ENCODE measurements at regions not wholly inside any gene's neighbourhood (a gene's known extent, or its start where the extent isn't known, plus 50 kb on each side); places are given as distances from the start of the nearest gene placed in this dataset.
"Not testable (repeated sequence)": the region's sequence is repeated elsewhere in the genome, so short reads cannot be mapped to it uniquely, and the experiment has no call there.

DNA sequence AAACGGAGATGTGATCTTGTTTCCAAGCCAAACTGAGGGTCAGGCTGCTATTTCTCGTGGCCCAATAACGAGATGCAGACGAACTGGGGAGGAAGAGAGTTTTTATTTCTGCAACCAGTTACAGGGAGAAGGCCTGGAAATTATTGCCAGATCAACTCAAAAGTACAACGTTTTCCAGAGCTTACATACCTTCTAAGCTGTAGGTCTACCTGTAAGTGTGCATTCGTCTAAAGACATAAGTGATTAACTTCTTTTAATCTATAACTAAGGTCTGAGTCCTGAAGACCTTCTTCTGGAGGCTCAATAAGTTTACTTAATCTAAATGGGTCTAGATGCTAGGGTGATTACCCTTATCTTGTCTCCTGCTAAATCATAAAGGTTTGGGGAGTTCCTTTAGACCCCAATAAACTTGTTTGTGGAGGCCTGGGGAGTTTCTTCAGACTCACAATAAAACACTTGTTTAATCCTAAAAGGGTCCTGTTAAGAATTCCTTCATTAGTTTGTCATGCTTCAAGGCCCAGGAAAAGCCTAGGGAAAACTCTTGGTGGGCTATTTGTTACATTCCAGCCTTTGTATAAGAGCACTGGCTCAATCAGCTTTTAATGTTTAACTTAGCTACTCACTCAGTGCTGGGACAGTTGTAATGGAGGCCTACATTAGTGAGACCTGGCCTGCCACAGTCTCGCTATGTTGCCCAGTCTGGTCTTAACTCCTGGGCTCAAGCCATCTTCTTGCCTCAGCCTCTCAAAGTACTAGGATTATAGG lies 58.5 kb downstream of the BMP15 start:
- H4K20me1 ChIP-seq (replicated peaks; ENCODE audit: control insufficient read depth, insufficient read depth, low read length); H3K9ac ChIP-seq (ENCODE audit: insufficient read depth in 1 of 2, low read depth in 2 of 2, low read length in 2 of 2); BruUV-seq (replicated peaks); H3K4me3 ChIP-seq; CTCF ChIA-PET (ENCODE audit: low intra/inter-chr PET ratio); H3K9me3 ChIP-seq (replicated peaks; ENCODE audit: control insufficient read depth, insufficient read depth, low read depth, low read length); in situ Hi-C loops (cut with MboI); FAIRE-seq; H2AFZ ChIP-seq (ENCODE audit: low read depth, low read length); H3K4me1 ChIP-seq (replicated peaks in 1 of 2; ENCODE audit: control insufficient read depth in 2 of 2, insufficient read depth in 2 of 2, low read length in 2 of 2); H3K4me2 ChIP-seq (ENCODE audit: insufficient read depth, low read length); H3K27ac ChIP-seq (ENCODE audit: extremely low read depth, low read depth, low read length); POLR2A ChIA-PET; intact Hi-C loops (cut with micrococcal nuclease); H3K9me1 ChIP-seq (ENCODE audit: control insufficient read depth, insufficient read depth, low read length); H3K36me3 ChIP-seq (ENCODE audit: control insufficient read depth, insufficient read depth, low read length); H3K79me2 ChIP-seq (ENCODE audit: control insufficient read depth, insufficient read depth, low read length); H3K27me3 ChIP-seq (ENCODE audit: control insufficient read depth in 2 of 2, insufficient read depth in 2 of 2, low read length in 2 of 2); DNase-seq (ENCODE audit: extremely low read depth in 1 of 4, low spot score in 3 of 4); ATAC-seq: not testable (repeated sequence)
- 0% methylated on average over 7 of the region's 7 CpGs for WGBS (ENCODE audit: insufficient coverage, low coverage, missing lambda C conversion rate)

DNA sequence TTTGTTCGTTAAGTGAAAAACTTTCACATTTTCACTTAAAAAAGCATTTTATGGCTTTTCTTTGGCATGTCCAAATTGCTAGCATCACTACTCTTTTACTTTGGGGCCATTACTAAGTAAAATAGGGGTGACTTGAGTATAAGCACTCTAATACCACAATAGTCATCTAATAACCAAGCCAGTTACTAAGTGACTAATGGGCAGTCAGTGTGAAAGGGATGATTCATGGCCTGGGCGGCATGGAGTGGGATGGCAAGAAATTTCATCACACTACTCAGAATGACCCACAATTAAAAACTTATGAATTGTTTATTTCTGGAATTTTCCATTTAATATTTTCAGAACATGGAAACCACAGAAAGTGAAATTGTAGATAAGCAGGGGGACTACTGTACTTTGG lies 60.9 kb downstream of the BMP15 start:
- H4K20me1 ChIP-seq (replicated peaks; ENCODE audit: control insufficient read depth, insufficient read depth, low read length) = no peaks in the 10 kb centered on the region
- ATAC-seq = no peak
- no peak overlapping the region for H3K27ac ChIP-seq (ENCODE audit: extremely low read depth, low read depth, low read length)
- H3K4me2 ChIP-seq (ENCODE audit: insufficient read depth, low read length) = no peak overlapping the region
- no TSS peak for BruUV-seq (replicated peaks)
- in situ Hi-C loops (cut with MboI) (no loop called here), intact Hi-C loops (cut with micrococcal nuclease) (no loop called here)
- no peaks in the 10 kb centered on the region for H3K4me1 ChIP-seq (replicated peaks in 1 of 2; ENCODE audit: control insufficient read depth in 2 of 2, insufficient read depth in 2 of 2, low read length in 2 of 2)
- no peaks in the 10 kb centered on the region for H3K9me3 ChIP-seq (replicated peaks; ENCODE audit: control insufficient read depth, insufficient read depth, low read depth, low read length)
- TF ChIP-seq, protein P1, sequence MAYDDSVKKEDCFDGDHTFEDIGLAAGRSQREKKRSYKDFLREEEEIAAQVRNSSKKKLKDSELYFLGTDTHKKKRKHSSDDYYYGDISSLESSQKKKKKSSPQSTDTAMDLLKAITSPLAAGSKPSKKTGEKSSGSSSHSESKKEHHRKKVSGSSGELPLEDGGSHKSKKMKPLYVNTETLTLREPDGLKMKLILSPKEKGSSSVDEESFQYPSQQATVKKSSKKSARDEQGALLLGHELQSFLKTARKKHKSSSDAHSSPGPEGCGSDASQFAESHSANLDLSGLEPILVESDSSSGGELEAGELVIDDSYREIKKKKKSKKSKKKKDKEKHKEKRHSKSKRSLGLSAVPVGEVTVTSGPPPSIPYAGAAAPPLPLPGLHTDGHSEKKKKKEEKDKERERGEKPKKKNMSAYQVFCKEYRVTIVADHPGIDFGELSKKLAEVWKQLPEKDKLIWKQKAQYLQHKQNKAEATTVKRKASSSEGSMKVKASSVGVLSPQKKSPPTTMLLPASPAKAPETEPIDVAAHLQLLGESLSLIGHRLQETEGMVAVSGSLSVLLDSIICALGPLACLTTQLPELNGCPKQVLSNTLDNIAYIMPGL (CRISPR knock-in tag; IDR thresholded peaks at IDR 0.05) = no peak
- TF ChIP-seq KLF16 (IDR thresholded peaks at IDR 0.05) (no peak), ZNF282 (CRISPR knock-in tag; IDR thresholded peaks at IDR 0.05) (no peak), PHF8 (IDR thresholded peaks at IDR 0.05; ENCODE audit: borderline replicate concordance, low read length) (no peak), ZNF384 (IDR thresholded peaks at IDR 0.05; ENCODE audit: low read depth, low read length) (no peak), ADNP (tag; IDR thresholded peaks at IDR 0.05) (no peak), TBL1XR1 (IDR thresholded peaks at IDR 0.05; ENCODE audit: low read length in 2 of 2) (no peak), KDM2B (CRISPR knock-in tag; IDR thresholded peaks at IDR 0.05) (no peak), JUN (IDR thresholded peaks at IDR 0.05; ENCODE audit: borderline replicate concordance, low read depth, low read length) (no peak), JUN (CRISPR knock-in tag; IDR thresholded peaks at IDR 0.05; ENCODE audit: borderline replicate concordance) (no peak)
- no peak for DNase-seq (ENCODE audit: extremely low read depth in 1 of 4, low spot score in 3 of 4)
- H3K4me3 ChIP-seq = no peak overlapping the region
- no peak for FAIRE-seq
- H3K9ac ChIP-seq (ENCODE audit: insufficient read depth in 1 of 2, low read depth in 2 of 2, low read length in 2 of 2) = no peak overlapping the region
- 0% methylated on average over 1 of the region's 2 CpGs for WGBS (ENCODE audit: insufficient coverage, low coverage, missing lambda C conversion rate)
- H3K79me2 ChIP-seq (ENCODE audit: control insufficient read depth, insufficient read depth, low read length) = no peaks in the 10 kb centered on the region
- no peaks in the 10 kb centered on the region for H3K36me3 ChIP-seq (ENCODE audit: control insufficient read depth, insufficient read depth, low read length)
- ChIA-PET POLR2A (no interaction called here), CTCF (ENCODE audit: low intra/inter-chr PET ratio) (no interaction called here)
- H2AFZ ChIP-seq (ENCODE audit: low read depth, low read length) = no peak overlapping the region
- H3K27me3 ChIP-seq (ENCODE audit: control insufficient read depth in 2 of 2, insufficient read depth in 2 of 2, low read length in 2 of 2) = no peaks in the 10 kb centered on the region
- no peaks in the 10 kb centered on the region for H3K9me1 ChIP-seq (ENCODE audit: control insufficient read depth, insufficient read depth, low read length)
